ENCODE measurements at regions not wholly inside any gene's neighbourhood (a gene's known extent, or its start where the extent isn't known, plus 50 kb on each side); places are given as distances from the start of the nearest gene placed in this dataset.

- no peak overlapping the region for H3K27ac ChIP-seq (ENCODE audit: low read depth, low read length, poor library complexity, severe bottlenecking)
- no TSS peak for BruUV-seq (replicated peaks)
- no peaks in the 10 kb centered on the region for H3K9me3 ChIP-seq (ENCODE audit: low read length)
- H4K20me1 ChIP-seq (ENCODE audit: insufficient read depth, low read length), result no peaks in the 10 kb centered on the region
- H3K4me2 ChIP-seq (ENCODE audit: low read length), result no peak overlapping the region
- ChIA-PET CTCF (ENCODE audit: unreplicated experiment) (no interaction called here), POLR2A (interaction anchor here (0.6 to 1.6 kb wide), 4 partner anchors 10 to 293 kb away, joined by 3 to 4 read pairs (median 3); no protein-coding TSS in a partner anchor)
- no peaks in the 10 kb centered on the region for H3K36me3 ChIP-seq (ENCODE audit: insufficient read depth, low read length)
- no peaks in the 10 kb centered on the region for H3K79me2 ChIP-seq (ENCODE audit: insufficient read depth, low read depth, low read length)
- H3K4me3 ChIP-seq (ENCODE audit: low read depth, low read length, poor library complexity, severe bottlenecking), result no peak overlapping the region
- H3K9me2 ChIP-seq (ENCODE audit: insufficient read depth, low read length), result no peaks in the 10 kb centered on the region
- no peak for DNase-seq (ENCODE audit: low spot score)
- H3K4me1 ChIP-seq (ENCODE audit: insufficient read depth, low read length, poor library complexity, severe bottlenecking), result no peaks in the 10 kb centered on the region
- intact Hi-C loops (cut with micrococcal nuclease; ENCODE audit: unreplicated experiment), result no loop called here
- TF ChIP-seq CTCF (conservative IDR thresholded peaks at IDR 0.05; ENCODE audit: low read length), result no peak
- TF ChIP-seq EZH2phosphoT487 (IDR thresholded peaks at IDR 0.05; ENCODE audit: borderline replicate concordance, low read depth, low read length), result no peak
- no peak overlapping the region for H2AFZ ChIP-seq (ENCODE audit: low read length)
Measured at GRCh38 chr1:106751002-106751401, 305.5 kb upstream of the PRMT6 start.

DNA sequence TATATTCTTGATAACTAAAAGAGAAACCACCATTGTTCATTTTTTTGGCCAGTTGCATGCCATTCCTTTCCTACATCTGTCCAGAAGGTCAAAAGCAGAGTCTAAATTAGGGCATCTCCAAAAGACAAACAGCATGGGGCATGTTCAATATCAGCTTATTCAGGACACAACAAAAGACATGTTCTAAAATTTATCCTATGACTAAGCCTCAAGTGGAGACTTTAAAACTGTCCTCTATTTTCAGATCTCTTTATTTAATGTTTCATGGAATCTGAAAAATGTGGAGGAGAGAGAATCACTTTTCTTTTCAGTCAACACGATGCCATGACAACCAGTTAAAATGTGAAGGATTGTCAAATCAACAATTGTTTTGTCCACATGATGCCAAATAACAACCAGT is 303.4 kb upstream of the PRMT6 start:
- Histone ChIP-seq H3K79me2 (ENCODE audit: insufficient read depth, low read depth, low read length) (no peaks in the 10 kb centered on the region), H3K9me2 (ENCODE audit: insufficient read depth, low read length) (no peaks in the 10 kb centered on the region), H3K36me3 (ENCODE audit: insufficient read depth, low read length) (no peaks in the 10 kb centered on the region), H3K4me3 (ENCODE audit: low read depth, low read length, poor library complexity, severe bottlenecking) (no peak overlapping the region), H3K27ac (ENCODE audit: low read depth, low read length, poor library complexity, severe bottlenecking) (no peak overlapping the region), H3K4me2 (ENCODE audit: low read length) (no peak overlapping the region), H3K9me3 (ENCODE audit: low read length) (no peaks in the 10 kb centered on the region), H3K4me1 (ENCODE audit: insufficient read depth, low read length, poor library complexity, severe bottlenecking) (no peaks in the 10 kb centered on the region), H2AFZ (ENCODE audit: low read length) (no peak overlapping the region), H4K20me1 (ENCODE audit: insufficient read depth, low read length) (no peaks in the 10 kb centered on the region)
- no peak for DNase-seq (ENCODE audit: low spot score)
- TF ChIP-seq EZH2phosphoT487 (IDR thresholded peaks at IDR 0.05; ENCODE audit: borderline replicate concordance, low read depth, low read length) (no peak), CTCF (conservative IDR thresholded peaks at IDR 0.05; ENCODE audit: low read length) (no peak)
- POLR2A ChIA-PET, result no interaction called here
- intact Hi-C loops (cut with micrococcal nuclease; ENCODE audit: unreplicated experiment), result no loop called here
- CTCF ChIA-PET (ENCODE audit: unreplicated experiment), result no interaction called here
- BruUV-seq (replicated peaks), result no TSS peak

- intact Hi-C loops (cut with micrococcal nuclease; ENCODE audit: unreplicated experiment), result no loop called here
- CTCF ChIA-PET (ENCODE audit: unreplicated experiment), result no interaction called here
- TF ChIP-seq EZH2phosphoT487 (IDR thresholded peaks at IDR 0.05; ENCODE audit: borderline replicate concordance, low read depth, low read length) (no peak), CTCF (conservative IDR thresholded peaks at IDR 0.05; ENCODE audit: low read length) (no peak)
- no peak overlapping the region for H2AFZ ChIP-seq (ENCODE audit: low read length)
- no peak overlapping the region for H3K4me3 ChIP-seq (ENCODE audit: low read depth, low read length, poor library complexity, severe bottlenecking)
- H3K9me3 ChIP-seq (ENCODE audit: low read length), result no peaks in the 10 kb centered on the region
- no peak overlapping the region for H3K27ac ChIP-seq (ENCODE audit: low read depth, low read length, poor library complexity, severe bottlenecking)
- DNase-seq (ENCODE audit: low spot score), result no peak
- BruUV-seq (replicated peaks), result no TSS peak
- H3K4me1 ChIP-seq (ENCODE audit: insufficient read depth, low read length, poor library complexity, severe bottlenecking), result no peaks in the 10 kb centered on the region
- H3K4me2 ChIP-seq (ENCODE audit: low read length), result no peak overlapping the region
- H4K20me1 ChIP-seq (ENCODE audit: insufficient read depth, low read length), result no peaks in the 10 kb centered on the region
- H3K79me2 ChIP-seq (ENCODE audit: insufficient read depth, low read depth, low read length), result no peaks in the 10 kb centered on the region
- POLR2A ChIA-PET, result no interaction called here
- no peaks in the 10 kb centered on the region for H3K36me3 ChIP-seq (ENCODE audit: insufficient read depth, low read length)
- H3K9me2 ChIP-seq (ENCODE audit: insufficient read depth, low read length), result no peaks in the 10 kb centered on the region
Measured at GRCh38 chr1:106754957-106755356, 301.5 kb upstream of the PRMT6 start.

Data from OCI-LY7 (cell line).